ENCODE measurements at regions not wholly inside any gene's neighbourhood (a gene's known extent, or its start where the extent isn't known, plus 50 kb on each side); places are given as distances from the start of the nearest gene placed in this dataset.

- Histone ChIP-seq H3K36me3 (replicated peaks in 1 of 2; ENCODE audit: control insufficient read depth in 1 of 2, insufficient read depth in 2 of 2, low read length in 2 of 2) (no peaks in the 10 kb centered on the region), H2AFZ (ENCODE audit: low read length) (no peak overlapping the region), H3K4me3 (replicated peaks in 1 of 3; ENCODE audit: insufficient read depth in 1 of 3, low read depth in 2 of 3, low read length in 3 of 3) (no peak overlapping the region), H3K4me1 (ENCODE audit: insufficient read depth, low read length) (no peaks in the 10 kb centered on the region), H3K79me2 (ENCODE audit: insufficient read depth, low read length) (no peaks in the 10 kb centered on the region), H3K9me3 (ENCODE audit: low read length) (no peaks in the 10 kb centered on the region), H3K27me3 (ENCODE audit: control insufficient read depth in 1 of 2, insufficient read depth in 2 of 2, low read length in 2 of 2) (no peaks in the 10 kb centered on the region), H3K4me2 (ENCODE audit: low read depth, low read length) (no peak overlapping the region), H4K20me1 (ENCODE audit: insufficient read depth, low read length) (no peaks in the 10 kb centered on the region), H3K27ac (ENCODE audit: extremely low read length, insufficient read depth, low read length) (no peak overlapping the region), H3K9ac (ENCODE audit: insufficient read depth, low read depth, low read length) (no peak overlapping the region)
- intact Hi-C loops (cut with micrococcal nuclease; ENCODE audit: unreplicated experiment) (no loop called here), in situ Hi-C loops (cut with HindIII; ENCODE audit: extremely low pct_ligation_motif_present, low pct_unique_long_range_greater_than_20kb) (no loop called here)
- TF ChIP-seq ZNF207 (IDR thresholded peaks at IDR 0.05; ENCODE audit: borderline replicate concordance) = no peak
- TF ChIP-seq BRF2 (CRISPR knock-in tag; IDR thresholded peaks at IDR 0.05) = no peak
- no peak for TF ChIP-seq HNF1A (IDR thresholded peaks at IDR 0.05; ENCODE audit: low read depth)
- no peak for TF ChIP-seq HNF1A (CRISPR knock-in tag; IDR thresholded peaks at IDR 0.05; ENCODE audit: borderline replicate concordance)
- no peak for TF ChIP-seq THYN1 (CRISPR knock-in tag; IDR thresholded peaks at IDR 0.05; ENCODE audit: borderline replicate concordance, low read depth)
- TF ChIP-seq PAXIP1 (CRISPR knock-in tag; conservative IDR thresholded peaks at IDR 0.05) = no peak
- no peak for TF ChIP-seq STAG1 (CRISPR knock-in tag; IDR thresholded peaks at IDR 0.05)
- no peak for TF ChIP-seq ARID2 (CRISPR knock-in tag; IDR thresholded peaks at IDR 0.05; ENCODE audit: borderline replicate concordance)
- TF ChIP-seq ELK4 (CRISPR knock-in tag; IDR thresholded peaks at IDR 0.05; ENCODE audit: borderline replicate concordance) = no peak
- TF ChIP-seq MIER2 (CRISPR knock-in tag; IDR thresholded peaks at IDR 0.05) = no peak
- no peak for TF ChIP-seq IKZF4 (CRISPR knock-in tag; IDR thresholded peaks at IDR 0.05; ENCODE audit: borderline replicate concordance, low read depth, not compliant biosample characterization)
- no peak for TF ChIP-seq BCL6 (CRISPR knock-in tag; IDR thresholded peaks at IDR 0.05)
- no peak for TF ChIP-seq POGK (CRISPR knock-in tag; conservative IDR thresholded peaks at IDR 0.05)
- WGBS (ENCODE audit: low lambda C conversion rate) = 18% methylated on average over 3 of the region's 3 CpGs
- ATAC-seq (no peak), DNase-seq (ENCODE audit: low spot score) (no peak), FAIRE-seq (no peak)
- ChIA-PET POLR2A (no interaction called here), CTCF (ENCODE audit: low intra/inter-chr PET ratio, low total read pairs) (no interaction called here)
- no TSS peak for BruUV-seq (replicated peaks)
Measured at GRCh38 chr6:14992382-14992781, 253.5 kb upstream of the JARID2 start.

All from HepG2 (cell line).